GM21367 (cell line): ENCODE measurements at regions not wholly inside any gene's neighbourhood (a gene's known extent, or its start where the extent isn't known, plus 50 kb on each side); places are given as distances from the start of the nearest gene placed in this dataset.
"Not testable (repeated sequence)": the region's sequence is repeated elsewhere in the genome, so short reads cannot be mapped to it uniquely, and the experiment has no call there.

Source experiments
- ATAC-seq: cut with Tn5 transposase; IDR thresholded peaks from one replicate; pipeline ENCODE4 v1.9.1; 2021; ENCODE audit not compliant: unreplicated experiment

- ATAC-seq = no peak
These were observed 207.1 kb downstream of the NKX6-1 start for GRCh38 chr4:84291969-84292368.

GRCh38 chr4:84286048-84286447, 213.0 kb downstream of the NKX6-1 start:
- ATAC-seq = no peak

DNA sequence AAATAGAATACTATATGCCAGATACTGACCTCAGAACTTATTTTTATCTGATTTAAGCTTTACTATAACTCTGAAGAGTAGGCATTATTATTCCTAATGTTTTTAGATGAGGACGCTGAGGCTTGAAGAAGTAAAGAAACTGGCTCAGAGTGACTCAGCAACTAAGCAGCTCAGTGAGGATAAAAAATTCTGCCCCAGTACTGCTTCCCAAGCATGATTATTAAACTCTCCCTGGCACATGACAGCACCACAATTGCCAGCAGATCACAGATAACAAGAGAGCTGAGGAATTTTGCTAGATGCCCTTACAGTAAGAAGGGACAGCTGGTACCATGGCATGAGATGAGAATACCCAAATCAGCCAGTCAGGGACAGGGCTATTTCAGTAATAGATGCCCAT, 219.4 kb downstream of the NKX6-1 start:
- no peak for ATAC-seq

DNA sequence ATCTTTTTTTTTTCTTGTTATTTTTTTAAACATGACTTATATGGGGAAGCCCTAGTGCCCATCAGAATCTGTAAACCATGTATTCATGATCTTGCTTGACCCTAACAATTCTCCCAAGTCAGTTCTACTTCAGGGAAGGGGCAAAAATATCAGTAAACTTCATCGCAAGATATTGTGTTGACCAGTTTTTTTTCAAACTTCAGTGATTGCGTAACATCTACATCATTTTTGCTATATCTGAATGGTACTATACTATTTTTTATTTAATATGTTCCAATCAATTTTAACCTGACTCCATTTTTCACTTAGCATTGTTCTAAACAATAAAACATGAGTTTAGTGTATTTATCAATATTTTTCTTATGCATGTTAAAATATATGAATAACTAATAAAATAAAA, 221.2 kb downstream of the NKX6-1 start:
- ATAC-seq = no peak

GRCh38 chr4:84276752-84277151, 222.3 kb downstream of the NKX6-1 start:
- ATAC-seq = no peak

DNA sequence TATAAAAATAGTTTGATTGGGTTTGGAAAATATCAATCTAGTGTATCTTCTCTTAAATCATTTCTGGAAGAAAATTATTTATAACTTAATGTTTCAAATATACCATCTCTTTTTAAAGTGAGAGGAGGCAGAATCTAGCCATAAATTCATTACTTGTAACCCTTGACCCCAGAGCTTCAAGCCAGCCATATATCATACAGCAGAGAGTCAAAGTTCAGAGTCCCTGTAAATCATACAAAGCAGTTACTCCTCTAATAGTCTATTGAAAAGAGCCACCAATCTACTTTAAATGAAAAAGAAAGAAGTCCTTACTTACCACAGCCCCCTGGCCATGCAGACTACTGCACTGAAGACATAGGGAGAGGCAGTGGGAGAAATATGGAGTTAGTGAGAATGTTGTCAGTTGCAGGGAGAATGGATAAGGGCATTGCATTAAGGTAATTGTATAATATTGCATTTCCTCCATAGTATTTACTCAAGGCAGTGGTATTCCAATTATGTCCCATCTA, 229.5 kb downstream of the NKX6-1 start:
- ATAC-seq = no peak

DNA sequence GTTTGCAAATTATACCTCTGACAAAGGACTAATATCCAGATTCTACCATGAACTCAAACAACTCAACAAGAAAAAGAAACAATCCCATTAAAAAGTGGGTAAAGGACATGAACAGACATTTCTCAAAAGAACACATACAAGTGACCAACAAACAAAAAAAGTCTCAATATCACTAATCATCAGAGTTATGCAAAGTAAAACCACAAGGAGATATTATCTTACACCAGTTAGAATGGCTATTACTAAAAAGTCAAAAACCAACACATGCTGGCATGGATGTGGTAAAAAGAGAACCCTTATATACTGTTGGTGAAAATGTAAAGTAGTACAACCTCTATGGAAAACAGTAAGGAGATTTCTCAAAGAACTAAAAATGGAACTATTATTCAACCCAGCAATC, 234.4 kb downstream of the NKX6-1 start:
- no peak for ATAC-seq

GRCh38 chr4:84263415-84263814, 235.7 kb downstream of the NKX6-1 start:
- ATAC-seq = no peak

GRCh38 chr4:84260495-84260894, 238.6 kb downstream of the NKX6-1 start:
- no peak for ATAC-seq

GRCh38 chr4:84258905-84259830, 239.9 kb downstream of the NKX6-1 start:
- peak; percentile 73 for ATAC-seq

GRCh38 chr4:84254537-84254936, 244.6 kb downstream of the NKX6-1 start:
- no peak for ATAC-seq

DNA sequence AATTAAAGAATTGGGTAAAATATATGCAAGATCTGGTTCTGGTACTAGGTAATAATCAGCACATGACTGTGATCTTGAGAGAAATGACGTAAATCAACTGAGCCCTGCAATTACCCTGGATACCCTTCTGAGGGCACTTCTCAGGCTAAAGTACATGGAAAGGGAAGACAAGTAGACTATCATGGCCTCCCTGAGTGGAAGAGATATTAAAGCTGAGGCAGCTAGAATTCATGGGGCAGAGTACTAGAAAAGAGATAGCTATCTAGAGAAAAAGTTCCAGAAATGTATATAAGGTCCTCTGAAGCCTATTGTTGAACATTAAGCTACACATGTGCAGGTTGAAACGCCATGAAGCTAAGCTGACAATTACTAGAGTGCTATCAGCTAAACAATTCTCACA, 249.6 kb downstream of the NKX6-1 start:
- ATAC-seq = no peak

DNA sequence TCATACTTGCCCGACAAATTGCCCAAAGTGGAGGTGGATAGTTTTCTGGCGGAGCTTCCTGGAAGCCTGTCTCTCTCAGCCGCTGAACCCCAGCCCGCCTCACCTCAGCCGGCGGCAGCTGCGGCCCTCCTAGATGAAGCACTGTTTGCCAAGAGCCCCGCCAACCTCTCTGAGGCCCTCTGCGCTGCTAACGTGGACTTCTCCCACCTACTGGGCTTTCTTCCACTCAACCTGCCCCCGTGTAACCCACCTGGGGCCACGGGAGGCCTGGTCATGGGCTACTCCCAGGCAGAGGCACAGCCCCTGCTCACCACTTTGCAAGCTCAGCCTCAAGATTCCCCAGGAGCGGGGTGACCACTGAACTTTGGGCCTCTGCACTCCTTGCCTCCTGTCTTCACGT, 254.1 kb downstream of the NKX6-1 start:
- ATAC-seq = not testable (repeated sequence)

DNA sequence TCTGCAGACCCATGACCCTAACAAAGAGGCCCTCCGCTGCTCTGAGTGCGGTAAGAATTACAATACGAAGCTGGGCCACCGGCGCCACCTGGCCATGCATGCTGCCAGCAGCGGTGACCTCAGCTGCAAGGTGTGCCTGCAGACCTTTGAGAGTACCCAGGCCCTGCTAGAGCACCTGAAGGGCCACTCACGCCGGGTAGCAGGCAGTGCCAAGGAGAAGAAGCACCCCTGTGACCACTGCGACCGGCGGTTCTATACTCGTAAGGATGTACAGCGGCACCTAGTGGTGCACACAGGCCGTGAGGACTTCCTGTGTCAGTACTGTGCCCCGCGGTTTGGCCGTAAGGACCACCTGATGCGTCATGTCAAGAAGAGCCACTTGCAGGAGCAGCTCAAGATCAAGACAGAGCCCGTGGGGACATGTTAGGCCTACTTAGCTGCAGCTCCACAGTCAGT, 254.7 kb downstream of the NKX6-1 start:
- ATAC-seq = not testable (repeated sequence)

DNA sequence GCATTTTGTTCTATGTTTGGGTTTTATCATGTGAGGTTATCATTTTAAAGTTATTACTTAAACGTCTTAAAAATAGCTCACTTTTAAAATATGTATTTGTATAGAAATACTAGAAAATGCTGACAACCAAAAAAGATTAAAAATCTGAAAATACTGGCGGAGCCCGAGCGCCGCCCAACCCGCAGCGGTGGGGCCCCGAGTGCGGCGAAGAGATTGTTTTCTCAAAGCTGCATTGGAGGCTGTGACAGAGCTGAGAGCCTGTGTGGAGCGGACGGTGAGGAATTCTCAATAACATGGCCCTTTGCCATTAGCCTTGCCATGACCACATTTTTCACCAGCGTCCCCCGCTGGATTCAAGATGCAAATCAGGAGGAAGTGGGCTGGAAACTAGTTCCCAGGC, 255.4 kb downstream of the NKX6-1 start:
- ATAC-seq = no peak

- ATAC-seq = no peak
These were observed 259.7 kb downstream of the NKX6-1 start for GRCh38 chr4:84239278-84239845.

- no peak for ATAC-seq
These were observed 260.6 kb downstream of the NKX6-1 start for GRCh38 chr4:84238247-84239090.

DNA sequence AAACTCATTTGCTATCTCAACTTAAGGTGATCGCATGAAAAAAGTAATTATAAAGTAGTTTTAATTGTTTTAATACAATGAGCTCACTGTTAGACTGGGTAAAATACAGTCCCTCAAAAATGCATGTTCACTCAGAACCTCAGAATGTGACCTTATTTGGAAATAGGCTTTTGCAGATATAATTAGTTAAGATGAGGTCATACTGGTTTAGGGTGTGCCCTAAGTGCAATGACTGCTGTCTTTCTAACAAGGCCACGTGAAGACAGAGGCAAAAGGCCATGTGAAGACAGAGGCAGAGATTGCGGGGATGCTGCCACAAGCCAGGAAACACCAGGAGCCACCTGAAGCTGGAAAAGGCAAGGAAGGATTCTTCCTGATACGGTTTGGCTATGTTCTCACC, 262.1 kb downstream of the NKX6-1 start:
- no peak for ATAC-seq

DNA sequence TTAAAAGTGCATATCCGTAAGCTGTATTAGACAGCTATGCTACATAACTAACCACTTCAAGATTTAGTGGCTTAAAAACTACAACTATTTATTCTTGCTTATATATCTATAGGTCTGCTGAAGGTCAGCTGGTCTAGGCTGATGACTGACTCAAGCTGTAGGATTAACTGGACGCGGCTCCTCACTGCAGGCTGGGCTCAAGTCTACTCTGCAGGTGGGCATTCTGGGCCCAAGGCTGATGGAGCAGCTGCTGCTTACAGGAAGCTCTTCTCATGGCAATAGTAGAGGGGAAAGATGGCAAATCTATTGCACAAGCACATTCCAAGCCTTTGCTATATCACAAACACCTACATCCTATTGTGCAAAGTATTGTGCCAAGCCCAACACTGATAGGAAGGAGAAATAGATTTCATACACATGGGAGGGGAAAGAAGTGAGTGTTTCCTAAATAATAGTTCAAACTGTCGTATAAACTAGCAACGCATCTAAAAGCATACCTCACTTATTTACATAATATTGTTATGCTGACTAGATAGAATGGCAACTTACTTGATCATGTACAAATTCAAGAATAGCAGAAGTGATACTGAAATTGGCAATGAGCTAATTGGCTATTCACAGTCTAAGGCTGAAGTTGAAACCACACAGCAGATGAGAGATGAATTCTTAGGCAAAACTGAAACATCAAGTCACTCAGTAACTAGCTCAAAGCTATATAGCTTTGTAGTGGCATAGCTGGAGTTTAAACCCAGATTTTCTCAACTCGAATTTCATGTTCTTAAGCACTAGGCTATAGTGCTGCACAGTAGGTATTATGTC, 263.8 kb downstream of the NKX6-1 start:
- peak; percentile 97 for ATAC-seq

- ATAC-seq = no peak
These were observed 266.6 kb downstream of the NKX6-1 start for GRCh38 chr4:84232309-84233095.
